ENCODE measurements at regions not wholly inside any gene's neighbourhood (a gene's known extent, or its start where the extent isn't known, plus 50 kb on each side); places are given as distances from the start of the nearest gene placed in this dataset.

DNA sequence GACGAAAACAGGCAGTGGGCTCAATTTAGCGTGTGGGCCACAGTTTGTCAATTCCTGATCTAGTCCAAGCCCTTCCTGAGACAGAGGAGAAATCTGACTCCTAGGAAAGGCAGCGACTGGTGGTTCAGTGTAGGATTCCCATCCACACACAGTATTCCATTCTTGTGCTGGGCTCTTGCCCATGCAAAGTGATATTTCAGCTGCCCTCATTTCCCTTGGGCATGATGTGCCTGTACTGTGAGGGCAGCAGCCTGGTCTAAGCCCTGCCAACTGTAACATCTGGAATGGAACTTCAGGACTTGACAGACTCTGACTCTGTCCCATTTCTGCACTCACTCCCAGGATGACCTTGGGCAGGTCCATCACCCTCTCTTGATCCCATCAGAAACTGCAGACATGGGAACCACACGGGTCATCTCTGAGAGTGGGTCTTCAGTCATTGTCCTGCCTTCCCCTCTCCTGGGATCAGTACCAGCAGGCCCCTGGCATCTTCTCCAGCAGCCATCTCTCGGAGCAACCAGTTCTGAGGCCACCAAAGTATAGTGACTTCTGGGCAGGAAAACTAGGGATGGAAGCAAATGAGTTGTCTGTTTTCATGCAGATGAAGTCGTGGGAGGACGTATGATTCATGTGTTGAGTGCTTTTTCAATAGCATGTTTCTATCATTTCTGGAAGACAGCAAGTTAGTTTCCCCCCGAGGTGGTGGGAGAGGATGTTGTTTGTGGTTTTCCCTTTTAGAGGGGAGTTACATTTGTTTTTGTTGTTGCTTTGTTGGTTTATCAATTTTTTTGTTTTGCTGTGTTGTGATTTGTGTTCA lies 54.2 kb upstream of the BCL2L14 start:
- DNase-seq (ENCODE audit: low read depth): no peak

DNA sequence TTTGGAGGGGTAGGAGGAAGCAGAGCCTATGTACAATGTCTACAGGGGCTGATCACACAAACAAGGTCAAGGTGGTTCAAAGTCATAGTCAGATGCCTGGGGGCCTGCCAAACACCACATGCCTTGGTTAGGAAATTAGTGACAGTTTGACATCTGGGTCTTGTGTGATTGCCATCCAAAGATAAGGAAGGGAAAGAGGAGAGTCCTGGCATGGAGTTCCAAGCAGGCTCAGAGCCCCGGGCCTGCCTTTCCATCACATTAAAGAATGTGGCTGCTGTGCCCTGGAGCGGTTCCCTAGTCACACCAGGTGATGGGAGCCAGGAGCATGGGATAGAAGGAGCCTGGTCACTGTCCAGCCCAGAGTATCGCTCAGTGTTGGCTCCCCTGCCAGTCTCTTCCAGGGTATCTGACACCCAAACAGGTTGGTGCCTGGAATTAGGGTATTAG lies 53.6 kb upstream of the BCL2L14 start:
- DNase-seq (ENCODE audit: low read depth): no peak

GRCh38 chr12:12017798-12018197 lies 52.9 kb upstream of the BCL2L14 start:
- no peak for DNase-seq (ENCODE audit: low read depth)

- DNase-seq (ENCODE audit: low read depth): no peak
Measured at GRCh38 chr12:12018454-12018853, 52.3 kb upstream of the BCL2L14 start.

DNA sequence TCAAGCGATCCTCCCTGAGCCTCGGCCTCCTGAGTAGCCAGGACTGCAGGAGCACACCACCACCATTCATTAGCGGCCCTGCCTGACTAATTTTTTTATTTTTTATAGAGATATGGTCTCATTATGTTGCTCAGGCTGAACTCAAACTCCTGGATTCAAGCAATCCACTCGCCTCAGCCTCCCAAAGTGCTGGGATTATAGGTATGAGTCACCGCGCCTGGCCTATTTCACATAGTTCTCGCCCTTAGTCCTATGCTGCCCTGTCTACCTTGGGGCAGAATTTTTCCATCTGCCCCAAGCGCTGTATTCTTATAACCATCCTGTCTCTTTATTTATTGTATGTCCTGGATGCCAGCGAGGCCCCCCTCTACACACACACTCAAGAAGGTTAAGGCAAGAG lies 50.9 kb upstream of the BCL2L14 start:
- no peak for DNase-seq (ENCODE audit: low read depth)

GRCh38 chr12:12020762-12021161 lies 50.0 kb upstream of the BCL2L14 start:
- no peak for DNase-seq (ENCODE audit: low read depth)

Data from T-helper 22 cell (primary cell).